ENCODE measurements at regions not wholly inside any gene's neighbourhood (a gene's known extent, or its start where the extent isn't known, plus 50 kb on each side); places are given as distances from the start of the nearest gene placed in this dataset.

DNA sequence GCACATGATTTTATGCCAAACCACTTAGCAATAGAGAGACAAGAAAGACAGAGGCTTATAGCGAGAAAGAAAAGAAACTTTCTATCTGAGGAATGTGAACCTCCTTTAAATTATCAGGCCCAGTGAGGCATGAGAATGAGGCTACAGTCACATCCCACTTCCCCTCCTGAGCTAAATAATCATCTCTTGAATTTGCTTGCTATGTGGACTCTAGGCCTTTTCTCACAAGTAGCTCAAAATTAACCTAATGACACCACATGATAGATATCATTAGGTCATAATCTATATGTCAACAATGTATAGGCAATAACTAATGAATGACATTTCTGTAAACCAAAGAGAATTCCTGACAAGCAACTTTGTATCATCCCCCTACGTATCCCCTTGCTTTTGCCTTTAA, 301.5 kb upstream of the MGAT5 start:
- TF ChIP-seq, protein P1, sequence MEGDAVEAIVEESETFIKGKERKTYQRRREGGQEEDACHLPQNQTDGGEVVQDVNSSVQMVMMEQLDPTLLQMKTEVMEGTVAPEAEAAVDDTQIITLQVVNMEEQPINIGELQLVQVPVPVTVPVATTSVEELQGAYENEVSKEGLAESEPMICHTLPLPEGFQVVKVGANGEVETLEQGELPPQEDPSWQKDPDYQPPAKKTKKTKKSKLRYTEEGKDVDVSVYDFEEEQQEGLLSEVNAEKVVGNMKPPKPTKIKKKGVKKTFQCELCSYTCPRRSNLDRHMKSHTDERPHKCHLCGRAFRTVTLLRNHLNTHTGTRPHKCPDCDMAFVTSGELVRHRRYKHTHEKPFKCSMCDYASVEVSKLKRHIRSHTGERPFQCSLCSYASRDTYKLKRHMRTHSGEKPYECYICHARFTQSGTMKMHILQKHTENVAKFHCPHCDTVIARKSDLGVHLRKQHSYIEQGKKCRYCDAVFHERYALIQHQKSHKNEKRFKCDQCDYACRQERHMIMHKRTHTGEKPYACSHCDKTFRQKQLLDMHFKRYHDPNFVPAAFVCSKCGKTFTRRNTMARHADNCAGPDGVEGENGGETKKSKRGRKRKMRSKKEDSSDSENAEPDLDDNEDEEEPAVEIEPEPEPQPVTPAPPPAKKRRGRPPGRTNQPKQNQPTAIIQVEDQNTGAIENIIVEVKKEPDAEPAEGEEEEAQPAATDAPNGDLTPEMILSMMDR (IDR thresholded peaks at IDR 0.05; ENCODE audit: low read depth, low read length): no peak
- TF ChIP-seq POLR2A (IDR thresholded peaks at IDR 0.05; ENCODE audit: extremely low read depth, insufficient read length): no peak

Measured in NB4 (cell line).